ENCODE measurements at regions not wholly inside any gene's neighbourhood (a gene's known extent, or its start where the extent isn't known, plus 50 kb on each side); places are given as distances from the start of the nearest gene placed in this dataset.

DNA sequence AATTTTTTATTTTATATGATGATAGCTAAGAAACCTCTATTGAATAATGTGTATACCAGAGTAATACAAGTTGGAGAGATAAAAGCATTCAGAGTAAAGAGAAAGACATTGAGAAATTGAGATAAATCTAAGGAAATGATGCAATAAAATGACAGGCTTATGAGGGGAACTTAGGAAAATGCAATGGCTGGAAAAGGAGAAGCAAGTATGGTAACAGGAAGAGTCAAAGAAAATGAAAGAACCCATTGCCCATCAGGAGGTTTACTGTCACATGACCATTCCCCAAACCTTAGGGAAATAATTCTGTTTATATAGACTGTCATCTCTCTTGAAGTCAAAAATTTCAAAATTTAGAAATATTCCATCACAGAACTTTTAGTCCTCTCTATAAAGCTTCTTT lies 808.0 kb upstream of the PRR20A start:
- DNase-seq = no peak

GRCh38 chr13:56335775-56336174 lies 804.9 kb upstream of the PRR20A start:
- no CpG with 5 or more reads among the region's 1 CpG for WGBS (ENCODE audit: extremely low coverage, insufficient coverage, insufficient read length)
- H3K18ac ChIP-seq (ENCODE audit: low read length) = no peak overlapping the region
- H3K23ac ChIP-seq (ENCODE audit: low read length) = no peak overlapping the region
- no peak overlapping the region for H4K91ac ChIP-seq (ENCODE audit: low read depth, low read length)
- H3K9me3 ChIP-seq (ENCODE audit: insufficient read depth, low read depth, low read length) = peaks cover 1% of the 10 kb centered on the region
- DNase-seq = no peak
- H4K8ac ChIP-seq (ENCODE audit: low read depth, low read length) = no peak overlapping the region
- H2AFZ ChIP-seq (ENCODE audit: insufficient read depth, low read length, poor library complexity) = no peak overlapping the region
- H3K4me3 ChIP-seq (ENCODE audit: low read depth, low read length) = no peak overlapping the region
- H3K27ac ChIP-seq (ENCODE audit: low read depth, low read length) = no peak overlapping the region
- no peaks in the 10 kb centered on the region for H3K27me3 ChIP-seq (ENCODE audit: insufficient read depth, low read length)
- no peak overlapping the region for H3K9ac ChIP-seq (ENCODE audit: low read length)
- no peaks in the 10 kb centered on the region for H3K36me3 ChIP-seq (ENCODE audit: control insufficient read depth in 1 of 2, insufficient read depth in 2 of 2, low read length in 2 of 2)
- no peak overlapping the region for H3K14ac ChIP-seq (ENCODE audit: low read length)
- H2BK12ac ChIP-seq (ENCODE audit: low read length) = no peak overlapping the region
- H3K79me2 ChIP-seq (ENCODE audit: control insufficient read depth, insufficient read depth, low read length, poor library complexity) = no peaks in the 10 kb centered on the region
- no peak overlapping the region for H4K12ac ChIP-seq (ENCODE audit: low read depth, low read length)
- H3K4ac ChIP-seq (ENCODE audit: low read depth, low read length) = no peak overlapping the region
- no peak overlapping the region for H2BK120ac ChIP-seq (ENCODE audit: insufficient read depth, low read length, poor library complexity)
- no peak overlapping the region for H2BK5ac ChIP-seq (ENCODE audit: low read depth, low read length, poor library complexity)
- no peaks in the 10 kb centered on the region for H3K79me1 ChIP-seq (ENCODE audit: low read length)
- no peak overlapping the region for H3K4me2 ChIP-seq (ENCODE audit: low read length)
- no peaks in the 10 kb centered on the region for H3K4me1 ChIP-seq (ENCODE audit: control insufficient read depth in 1 of 2, insufficient read depth in 2 of 2, low read length in 2 of 2)
- H2AK5ac ChIP-seq (ENCODE audit: low read length) = no peak overlapping the region

More for the DNA sequence above, 808.0 kb upstream of the PRR20A start:
- no peak overlapping the region for H3K14ac ChIP-seq (ENCODE audit: low read length)
- no peak overlapping the region for H4K8ac ChIP-seq (ENCODE audit: low read depth, low read length)
- no peak overlapping the region for H2BK12ac ChIP-seq (ENCODE audit: low read length)
- no peak overlapping the region for H3K18ac ChIP-seq (ENCODE audit: low read length)
- H3K9me3 ChIP-seq (ENCODE audit: insufficient read depth, low read depth, low read length) = no peaks in the 10 kb centered on the region
- H2BK120ac ChIP-seq (ENCODE audit: insufficient read depth, low read length, poor library complexity) = no peak overlapping the region
- no peak overlapping the region for H3K4me2 ChIP-seq (ENCODE audit: low read length)
- H3K4me1 ChIP-seq (ENCODE audit: control insufficient read depth in 1 of 2, insufficient read depth in 2 of 2, low read length in 2 of 2) = no peaks in the 10 kb centered on the region
- H2AFZ ChIP-seq (ENCODE audit: insufficient read depth, low read length, poor library complexity) = no peak overlapping the region
- no peak overlapping the region for H2BK5ac ChIP-seq (ENCODE audit: low read depth, low read length, poor library complexity)
- H4K12ac ChIP-seq (ENCODE audit: low read depth, low read length) = no peak overlapping the region
- no peak overlapping the region for H3K4me3 ChIP-seq (ENCODE audit: low read depth, low read length)
- H2AK5ac ChIP-seq (ENCODE audit: low read length) = no peak overlapping the region
- H3K36me3 ChIP-seq (ENCODE audit: control insufficient read depth in 1 of 2, insufficient read depth in 2 of 2, low read length in 2 of 2) = no peaks in the 10 kb centered on the region
- H3K27me3 ChIP-seq (ENCODE audit: insufficient read depth, low read length) = no peaks in the 10 kb centered on the region
- H3K27ac ChIP-seq (ENCODE audit: low read depth, low read length) = no peak overlapping the region
- no peaks in the 10 kb centered on the region for H3K79me1 ChIP-seq (ENCODE audit: low read length)
- H3K9ac ChIP-seq (ENCODE audit: low read length) = no peak overlapping the region
- no peak overlapping the region for H3K23ac ChIP-seq (ENCODE audit: low read length)
- H4K91ac ChIP-seq (ENCODE audit: low read depth, low read length) = no peak overlapping the region
- no peaks in the 10 kb centered on the region for H3K79me2 ChIP-seq (ENCODE audit: control insufficient read depth, insufficient read depth, low read length, poor library complexity)
- no peak overlapping the region for H3K4ac ChIP-seq (ENCODE audit: low read depth, low read length)

DNA sequence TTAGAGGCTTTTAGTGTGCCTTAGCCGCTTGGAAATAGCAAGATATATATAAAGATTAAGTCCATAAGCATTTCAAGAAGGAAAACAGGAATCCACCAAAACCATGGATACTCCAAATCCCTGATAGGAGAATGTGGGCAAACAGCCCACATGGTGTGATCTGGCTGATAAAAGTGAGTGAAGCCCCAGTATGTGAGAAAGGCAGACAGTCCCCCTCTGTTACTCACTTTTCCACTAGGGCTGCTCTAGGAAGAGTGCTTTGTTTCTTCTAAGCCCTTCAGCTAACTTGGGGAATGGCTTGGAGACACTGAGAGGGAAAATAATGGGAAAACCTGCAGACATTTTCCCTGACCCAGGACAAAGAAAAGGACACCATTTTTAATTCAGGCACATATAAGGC lies 802.3 kb upstream of the PRR20A start:
- Histone ChIP-seq H3K9me3 (ENCODE audit: insufficient read depth, low read depth, low read length) (peaks cover 1% of the 10 kb centered on the region), H3K4ac (ENCODE audit: low read depth, low read length) (no peak overlapping the region), H3K79me1 (ENCODE audit: low read length) (no peaks in the 10 kb centered on the region), H4K12ac (ENCODE audit: low read depth, low read length) (no peak overlapping the region), H3K27me3 (ENCODE audit: insufficient read depth, low read length) (no peaks in the 10 kb centered on the region), H2BK5ac (ENCODE audit: low read depth, low read length, poor library complexity) (no peak overlapping the region), H3K4me2 (ENCODE audit: low read length) (no peak overlapping the region), H2AK5ac (ENCODE audit: low read length) (no peak overlapping the region), H3K27ac (ENCODE audit: low read depth, low read length) (no peak overlapping the region), H3K18ac (ENCODE audit: low read length) (no peak overlapping the region), H2BK120ac (ENCODE audit: insufficient read depth, low read length, poor library complexity) (no peak overlapping the region), H3K4me1 (ENCODE audit: control insufficient read depth in 1 of 2, insufficient read depth in 2 of 2, low read length in 2 of 2) (no peaks in the 10 kb centered on the region), H2AFZ (ENCODE audit: insufficient read depth, low read length, poor library complexity) (no peak overlapping the region), H3K79me2 (ENCODE audit: control insufficient read depth, insufficient read depth, low read length, poor library complexity) (no peaks in the 10 kb centered on the region), H4K91ac (ENCODE audit: low read depth, low read length) (no peak overlapping the region), H3K23ac (ENCODE audit: low read length) (no peak overlapping the region), H3K14ac (ENCODE audit: low read length) (no peak overlapping the region), H4K8ac (ENCODE audit: low read depth, low read length) (no peak overlapping the region), H3K4me3 (ENCODE audit: low read depth, low read length) (no peak overlapping the region), H3K9ac (ENCODE audit: low read length) (no peak overlapping the region), H3K36me3 (ENCODE audit: control insufficient read depth in 1 of 2, insufficient read depth in 2 of 2, low read length in 2 of 2) (no peaks in the 10 kb centered on the region), H2BK12ac (ENCODE audit: low read length) (no peak overlapping the region)
- no peak for DNase-seq
- no CpG with 5 or more reads among the region's 1 CpG for WGBS (ENCODE audit: extremely low coverage, insufficient coverage, insufficient read length)

GRCh38 chr13:56347014-56347413 lies 793.7 kb upstream of the PRR20A start:
- H3K4me2 ChIP-seq (ENCODE audit: low read length) = no peak overlapping the region
- no peak overlapping the region for H4K12ac ChIP-seq (ENCODE audit: low read depth, low read length)
- H3K79me2 ChIP-seq (ENCODE audit: control insufficient read depth, insufficient read depth, low read length, poor library complexity) = no peaks in the 10 kb centered on the region
- H3K9me3 ChIP-seq (ENCODE audit: insufficient read depth, low read depth, low read length) = no peaks in the 10 kb centered on the region
- 100% methylated on average over 1 of the region's 1 CpG for WGBS (ENCODE audit: extremely low coverage, insufficient coverage, insufficient read length)
- no peak overlapping the region for H3K14ac ChIP-seq (ENCODE audit: low read length)
- no peaks in the 10 kb centered on the region for H3K4me1 ChIP-seq (ENCODE audit: control insufficient read depth in 1 of 2, insufficient read depth in 2 of 2, low read length in 2 of 2)
- H3K23ac ChIP-seq (ENCODE audit: low read length) = no peak overlapping the region
- no peak overlapping the region for H4K91ac ChIP-seq (ENCODE audit: low read depth, low read length)
- no peak overlapping the region for H2AFZ ChIP-seq (ENCODE audit: insufficient read depth, low read length, poor library complexity)
- no peaks in the 10 kb centered on the region for H3K27me3 ChIP-seq (ENCODE audit: insufficient read depth, low read length)
- H3K18ac ChIP-seq (ENCODE audit: low read length) = no peak overlapping the region
- no peak overlapping the region for H2BK12ac ChIP-seq (ENCODE audit: low read length)
- no peaks in the 10 kb centered on the region for H3K79me1 ChIP-seq (ENCODE audit: low read length)
- H3K4me3 ChIP-seq (ENCODE audit: low read depth, low read length) = no peak overlapping the region
- no peak overlapping the region for H4K8ac ChIP-seq (ENCODE audit: low read depth, low read length)
- no peak overlapping the region for H3K9ac ChIP-seq (ENCODE audit: low read length)
- no peak overlapping the region for H2BK5ac ChIP-seq (ENCODE audit: low read depth, low read length, poor library complexity)
- H3K27ac ChIP-seq (ENCODE audit: low read depth, low read length) = no peak overlapping the region
- no peak for DNase-seq
- H2AK5ac ChIP-seq (ENCODE audit: low read length) = no peak overlapping the region
- no peaks in the 10 kb centered on the region for H3K36me3 ChIP-seq (ENCODE audit: control insufficient read depth in 1 of 2, insufficient read depth in 2 of 2, low read length in 2 of 2)
- no peak overlapping the region for H3K4ac ChIP-seq (ENCODE audit: low read depth, low read length)
- no peak overlapping the region for H2BK120ac ChIP-seq (ENCODE audit: insufficient read depth, low read length, poor library complexity)
